GM19395 (cell line): ENCODE measurements at regions not wholly inside any gene's neighbourhood (a gene's known extent, or its start where the extent isn't known, plus 50 kb on each side); places are given as distances from the start of the nearest gene placed in this dataset.

Source experiments
- ATAC-seq: cut with Tn5 transposase; IDR thresholded peaks from one replicate; pipeline ENCODE4 v1.9.1; 2021; ENCODE audit warnings: mild to moderate bottlenecking, moderate library complexity; ENCODE audit not compliant: unreplicated experiment

DNA sequence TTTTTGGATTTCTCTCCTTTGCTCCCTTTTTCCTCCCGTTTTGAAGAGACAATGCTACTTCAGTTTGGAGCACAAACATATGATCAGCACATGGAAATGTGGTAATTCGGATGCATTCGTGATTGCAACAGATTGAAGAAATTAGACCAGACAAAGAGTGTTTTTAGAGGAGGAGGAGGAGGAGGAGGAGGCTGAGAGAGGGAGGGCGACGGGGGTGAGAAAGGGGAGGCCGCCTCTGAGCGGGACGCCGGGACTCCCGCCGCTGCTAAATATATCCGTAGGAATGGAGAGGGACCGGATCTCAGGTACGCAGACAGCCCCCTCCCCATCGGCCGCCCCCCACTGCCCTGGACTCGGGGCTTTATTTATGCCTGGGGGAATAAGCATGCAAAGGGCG lies 179.3 kb downstream of the SEC14L1 start:
- no peak for ATAC-seq

DNA sequence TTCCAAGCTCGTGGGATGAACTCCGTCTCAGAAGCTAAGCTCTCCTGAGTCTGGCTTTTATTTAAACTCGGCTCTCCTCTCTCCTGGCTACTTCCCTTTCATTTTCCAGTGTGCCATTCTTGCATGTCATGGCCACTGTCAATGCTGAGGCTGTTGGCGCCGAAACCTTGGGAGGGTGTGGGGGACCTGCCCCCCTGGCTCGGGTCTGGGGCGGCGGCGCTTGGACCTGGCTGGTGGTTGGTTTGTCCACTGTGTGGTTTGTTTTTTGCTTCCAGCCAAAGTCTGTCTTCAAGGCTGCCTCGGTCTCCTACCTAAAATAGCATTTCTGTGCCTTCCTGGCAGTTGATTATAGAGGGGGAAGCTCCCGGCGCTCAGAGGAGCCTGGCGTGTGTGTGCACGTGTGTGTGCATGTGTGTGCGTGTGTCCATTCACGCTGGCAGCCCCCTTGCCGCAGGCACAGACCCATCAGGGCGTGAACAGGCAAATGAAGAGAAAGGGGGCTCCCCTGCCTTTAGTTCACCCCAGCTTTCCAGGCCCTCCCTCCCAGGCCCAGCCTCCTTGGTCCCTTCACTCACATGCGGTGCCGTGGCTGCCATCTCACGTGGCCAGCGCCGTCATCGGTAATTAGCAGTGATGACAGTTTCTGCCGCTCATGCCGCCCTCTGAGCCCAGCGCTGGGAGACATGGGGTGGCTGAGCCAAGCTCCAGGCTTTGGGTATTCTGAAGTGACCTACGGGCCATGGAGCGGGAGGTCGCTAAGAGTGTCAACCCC lies 179.9 kb downstream of the SEC14L1 start:
- ATAC-seq: no peak

DNA sequence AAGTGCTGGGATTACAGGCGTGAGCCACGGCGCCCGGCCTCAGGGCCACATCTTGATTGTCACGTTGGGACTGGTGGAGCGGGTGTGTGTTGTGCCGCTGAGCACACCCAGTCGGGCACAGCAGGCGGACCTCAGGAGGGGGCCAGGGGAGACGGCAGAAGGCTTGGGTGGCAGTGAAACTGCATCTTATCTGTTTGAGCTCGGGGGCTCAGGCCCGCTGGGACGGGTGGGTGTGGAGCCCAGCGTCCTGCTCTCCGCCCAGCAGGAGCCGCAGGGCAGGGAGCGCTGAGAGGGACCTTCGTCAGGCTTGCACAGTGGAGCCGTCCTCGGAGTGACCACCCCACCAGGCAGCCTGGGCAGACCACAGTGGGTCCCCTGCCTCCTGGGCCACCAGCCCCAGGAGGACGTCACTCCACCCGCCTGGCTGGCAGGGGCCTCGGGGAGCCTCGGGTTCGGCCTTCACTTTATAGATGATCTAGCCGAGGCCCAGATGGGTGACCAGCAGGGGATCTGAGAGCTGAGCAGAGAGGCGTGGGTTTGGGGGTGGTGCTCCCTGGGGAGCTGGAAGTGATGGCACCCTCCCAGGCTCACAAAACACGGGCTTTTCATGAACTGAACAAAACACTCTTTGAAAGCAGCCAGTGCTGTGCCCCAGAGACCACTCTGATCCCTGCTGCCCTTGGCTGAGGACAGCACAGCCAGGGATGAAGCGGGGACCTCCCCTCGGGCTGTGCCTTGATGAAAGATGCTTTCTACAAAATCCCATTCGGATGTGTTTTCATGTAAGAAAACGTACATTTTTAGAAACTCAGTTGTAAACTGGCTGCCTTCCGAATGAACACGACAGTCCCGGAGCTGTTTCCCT lies 181.1 kb downstream of the SEC14L1 start:
- no peak for ATAC-seq

DNA sequence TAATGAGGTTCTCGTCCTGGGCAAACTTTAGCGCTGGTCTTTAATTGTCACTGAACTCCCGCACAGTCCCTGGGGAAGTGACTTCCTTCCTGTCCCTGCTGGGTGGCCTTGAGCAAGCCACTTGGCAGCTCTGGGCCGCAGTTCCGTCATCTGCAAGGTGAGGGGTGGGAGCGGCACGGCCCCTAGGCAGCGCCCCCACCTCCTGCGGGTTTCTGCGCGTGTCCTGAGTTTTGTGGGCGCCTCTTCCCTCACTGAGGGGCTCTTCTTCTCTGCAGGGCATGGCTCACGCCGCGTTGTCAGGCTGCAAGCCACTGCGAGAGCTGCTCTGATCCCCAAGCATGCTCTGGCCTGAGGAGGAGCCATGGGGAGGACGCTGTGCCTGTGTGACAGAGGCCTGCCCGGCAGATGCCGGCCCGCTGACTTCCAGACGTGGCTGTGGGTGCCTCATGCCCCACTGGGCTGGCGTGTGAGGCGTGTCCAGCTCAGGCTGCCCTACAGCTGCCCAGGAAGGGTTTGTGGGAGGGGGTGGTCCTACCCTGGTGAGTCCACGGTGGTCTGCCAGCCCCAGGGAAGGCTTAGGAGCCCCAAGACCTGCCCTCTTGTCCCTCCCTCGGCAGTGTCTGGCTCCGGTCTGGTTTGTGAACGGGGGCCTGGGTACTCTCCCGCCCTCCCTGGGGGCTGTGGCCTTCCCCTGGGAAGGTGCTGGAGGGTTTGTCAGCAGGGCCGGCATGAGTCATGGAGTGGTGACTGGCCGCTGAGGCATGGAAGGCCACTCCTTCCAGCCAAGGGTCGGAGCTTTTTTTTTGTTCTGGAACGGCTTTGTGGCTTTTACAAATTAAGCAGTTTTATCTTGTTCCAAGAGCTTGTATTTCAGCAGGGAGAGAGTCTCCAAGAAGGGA lies 182.0 kb downstream of the SEC14L1 start:
- ATAC-seq: no peak

DNA sequence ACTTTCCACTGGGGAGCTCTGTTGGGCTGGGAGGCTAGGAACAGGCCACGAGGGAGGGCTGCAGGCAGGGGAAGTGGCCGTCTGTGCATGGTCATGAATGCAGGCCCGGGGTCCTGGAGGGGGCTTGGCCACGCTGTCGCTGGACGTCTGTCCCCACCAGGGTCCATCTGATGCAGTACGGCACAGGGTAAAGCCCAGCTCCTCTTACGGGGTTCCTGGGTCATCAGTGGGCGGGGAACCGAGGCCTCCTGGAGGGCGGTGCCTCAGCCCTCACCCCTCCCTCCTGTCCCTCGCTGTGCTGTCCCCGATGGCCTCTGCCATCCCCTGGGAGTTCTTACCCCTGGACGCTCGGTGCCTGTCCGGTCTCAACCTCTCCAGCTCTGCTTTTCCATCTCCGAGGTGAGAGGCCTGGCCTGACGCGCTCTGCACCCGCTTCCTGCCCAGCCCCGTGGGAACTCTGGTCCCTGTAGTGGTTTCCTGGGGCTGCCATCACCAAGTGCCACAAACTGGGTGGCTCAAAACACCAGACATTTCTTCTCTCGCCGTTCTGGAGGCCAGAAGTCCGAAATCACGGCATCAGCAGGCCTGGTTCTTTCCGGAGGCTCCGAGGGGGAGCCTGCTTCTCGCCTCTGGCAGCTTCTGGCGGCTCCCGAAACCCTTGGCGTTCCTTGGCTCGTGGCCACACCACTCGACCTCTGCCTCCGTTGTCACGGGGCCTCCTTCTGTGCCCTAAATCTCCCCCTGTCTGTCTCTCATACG lies 182.8 kb downstream of the SEC14L1 start:
- no peak for ATAC-seq

DNA sequence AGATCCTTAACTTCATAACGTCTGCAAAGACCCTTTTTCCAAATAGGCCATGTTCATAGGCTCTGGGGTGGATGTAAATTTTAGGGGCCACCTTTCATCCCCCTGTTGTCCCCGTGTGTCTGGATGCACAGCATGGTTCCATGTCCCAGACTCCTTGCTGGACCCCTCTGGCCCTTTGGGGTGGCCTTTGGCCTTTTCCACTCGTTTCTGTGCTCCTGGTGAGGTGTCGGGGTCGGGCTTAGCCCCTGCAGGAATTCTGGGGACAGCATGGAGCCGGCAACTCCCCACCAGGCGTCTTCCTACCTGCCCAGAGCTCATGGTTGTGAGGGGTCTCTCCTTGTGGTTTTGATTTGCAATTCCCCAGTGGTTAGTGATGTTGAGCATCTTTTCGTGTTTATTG lies 183.5 kb downstream of the SEC14L1 start:
- ATAC-seq: no peak

DNA sequence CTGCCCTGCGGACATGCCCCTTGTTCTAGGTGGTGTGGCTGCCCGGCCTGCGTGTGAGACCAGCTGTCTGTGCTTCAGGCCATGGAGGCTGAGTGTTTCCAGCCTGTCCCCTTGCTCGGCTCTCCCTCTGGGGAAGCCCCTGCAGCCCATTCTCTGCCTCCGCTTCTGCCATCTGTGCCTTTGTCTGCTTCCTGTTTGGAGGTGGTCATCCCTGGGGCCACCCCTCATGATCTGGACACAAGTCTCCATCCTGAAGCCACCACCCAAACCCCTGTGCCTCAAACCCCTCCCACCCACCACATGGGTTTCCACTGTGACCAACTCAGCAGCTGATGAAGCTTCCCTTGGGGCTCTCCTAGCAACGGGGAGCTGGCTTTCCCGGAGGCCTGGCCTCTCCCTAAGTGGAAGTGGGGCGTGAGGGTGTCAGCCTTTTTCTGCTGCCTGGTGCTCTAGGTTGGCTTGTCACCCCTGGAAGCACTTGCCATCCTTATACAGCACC lies 184.9 kb downstream of the SEC14L1 start:
- ATAC-seq: peak; percentile 16

DNA sequence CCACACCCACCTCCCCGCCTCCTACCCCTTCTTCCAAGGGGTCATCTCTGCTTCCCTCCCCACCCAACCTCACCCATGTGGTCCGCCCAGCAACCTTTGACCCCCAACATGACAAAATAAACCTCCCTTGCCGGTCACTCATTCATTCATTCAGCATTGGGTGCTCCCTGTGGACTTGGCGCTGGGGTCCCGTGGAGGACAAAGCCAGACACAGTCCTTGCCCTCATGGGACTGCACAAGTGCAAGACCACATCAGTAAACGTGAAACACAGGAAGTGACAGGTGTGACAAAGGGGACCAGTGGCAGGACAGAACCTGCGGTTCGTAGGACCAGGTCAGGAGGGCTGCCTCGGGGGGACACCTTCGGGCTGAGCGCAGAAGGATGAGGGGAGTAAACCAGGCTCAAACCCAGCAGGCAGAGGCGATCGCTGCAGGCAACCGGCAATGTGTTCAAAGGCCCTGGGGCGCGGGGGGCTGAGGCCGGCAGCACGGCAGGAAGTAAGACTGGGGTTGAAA lies 185.4 kb downstream of the SEC14L1 start:
- no peak for ATAC-seq

DNA sequence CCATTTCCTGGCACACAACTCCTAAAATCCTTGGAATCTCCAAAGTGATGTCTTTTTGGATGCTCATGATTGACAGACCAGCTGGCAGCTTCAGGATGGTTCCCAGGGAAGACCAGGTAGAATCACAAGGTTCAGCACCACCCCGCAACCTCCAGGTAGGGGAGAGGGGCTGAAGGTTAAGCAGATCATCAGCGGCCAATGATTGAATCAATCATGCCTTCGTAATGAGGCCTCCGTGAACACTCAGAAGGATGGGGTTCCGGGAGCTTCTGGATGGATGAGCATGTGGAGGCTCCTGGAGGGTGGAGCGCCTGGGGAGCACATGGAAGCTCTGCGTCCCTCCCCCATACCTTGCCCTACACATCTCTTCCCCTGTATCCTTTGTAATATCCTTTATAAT lies 185.9 kb downstream of the SEC14L1 start:
- ATAC-seq: no peak

DNA sequence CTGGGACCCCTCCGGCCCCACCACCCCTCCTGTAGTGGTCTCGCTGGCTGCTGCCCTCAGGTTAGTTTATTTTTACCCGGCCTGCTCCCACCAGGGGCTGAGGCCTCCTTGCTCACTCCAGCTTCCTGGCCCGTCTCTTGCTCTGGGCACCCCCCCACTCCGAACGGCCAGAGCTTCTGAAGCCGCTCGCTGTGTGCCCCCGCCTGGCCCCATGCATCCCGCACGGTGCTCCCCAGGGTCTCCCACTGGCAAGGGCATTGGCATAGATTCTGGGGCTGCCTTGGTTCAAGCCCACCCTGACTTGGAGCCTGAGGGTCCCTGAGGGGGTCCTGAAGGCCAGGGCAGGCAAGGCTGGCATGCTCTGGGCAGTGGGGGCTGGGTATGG lies 186.4 kb downstream of the SEC14L1 start:
- no peak for ATAC-seq

DNA sequence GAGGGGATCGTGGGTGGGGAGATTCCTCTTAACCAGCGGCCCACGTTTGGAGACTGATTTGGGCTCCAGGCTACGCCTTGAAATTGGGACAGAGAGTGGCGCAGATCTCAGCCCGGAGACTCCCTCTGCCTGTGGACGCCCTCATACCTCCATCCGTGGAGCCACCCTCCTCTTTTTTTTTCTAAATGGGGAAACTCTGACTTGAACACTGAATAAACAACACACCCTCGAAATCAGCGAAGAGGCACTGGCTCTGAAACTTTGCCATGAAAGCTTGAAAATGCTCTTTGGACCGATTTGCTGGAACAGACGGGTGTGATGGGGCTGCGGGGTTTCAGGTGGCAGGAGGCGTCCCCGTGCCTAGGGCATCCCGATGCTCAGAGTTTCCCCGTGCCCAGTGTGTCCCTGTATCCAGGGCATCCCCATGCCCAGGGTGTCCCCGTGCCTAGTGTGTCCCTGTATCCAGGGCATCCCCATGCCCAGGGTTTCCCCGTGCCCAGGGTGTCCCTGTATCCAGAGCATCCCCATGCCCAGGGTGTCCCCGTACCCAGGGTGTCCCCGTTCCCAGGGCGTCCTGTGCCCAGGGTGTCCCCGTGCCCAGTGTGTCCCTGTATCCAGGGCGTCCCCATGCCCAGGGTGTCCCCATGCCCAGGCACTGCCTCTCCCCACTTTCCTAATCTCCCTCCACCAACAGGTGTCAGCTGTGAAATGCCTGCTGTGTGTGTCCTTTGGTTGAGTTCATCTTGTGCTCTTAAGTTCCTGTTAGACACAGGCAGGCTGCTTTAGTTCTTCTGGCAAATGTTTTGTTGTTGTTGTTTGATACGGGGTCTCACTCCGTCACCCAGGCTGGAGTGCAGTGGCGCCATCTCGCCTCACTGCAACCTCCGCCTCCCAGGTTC lies 187.0 kb downstream of the SEC14L1 start:
- no peak for ATAC-seq

DNA sequence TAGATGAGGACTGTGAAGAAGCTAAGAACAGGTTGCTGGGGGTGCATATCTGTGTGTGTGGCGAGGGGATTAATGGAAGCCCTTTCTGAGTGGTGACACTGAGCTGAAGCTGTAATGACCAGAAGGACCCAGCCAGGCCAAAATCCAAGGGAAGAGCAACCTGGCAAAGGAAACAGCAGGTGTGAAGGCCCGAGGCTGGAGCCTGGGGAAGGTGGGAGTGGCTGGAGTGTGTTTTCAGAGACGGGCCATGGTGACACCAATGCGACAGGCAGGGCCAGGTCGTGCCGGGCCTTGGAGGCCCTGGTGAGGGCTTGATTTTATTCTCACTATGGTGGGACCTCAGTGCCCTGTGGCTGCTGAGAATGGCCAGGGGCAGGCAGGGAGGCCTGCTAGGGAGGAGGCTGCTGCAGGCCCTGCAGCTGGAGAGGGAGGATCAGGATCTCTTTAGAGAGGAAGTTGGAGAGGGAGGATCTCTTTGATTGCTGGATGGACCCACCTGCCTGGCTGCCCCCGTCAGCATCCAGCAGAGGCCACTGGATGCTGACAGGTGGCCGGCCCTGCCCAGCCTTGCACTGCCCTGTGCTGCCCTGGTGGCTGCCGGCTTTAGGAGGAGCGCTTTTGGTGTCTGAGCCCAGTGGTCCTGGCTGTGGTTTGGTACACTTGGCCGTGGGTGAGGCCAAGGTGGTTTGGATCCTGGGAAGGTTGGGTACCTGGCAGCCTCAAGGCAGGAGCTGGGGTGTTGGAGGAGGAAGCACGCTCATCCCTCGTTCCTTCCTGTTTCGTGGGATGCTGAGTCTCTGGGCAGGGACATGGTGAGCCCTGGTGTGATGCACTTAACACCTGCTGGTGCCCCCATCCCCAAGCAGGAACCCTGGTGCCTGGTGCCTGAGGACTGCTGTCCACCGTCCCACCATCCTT lies 188.3 kb downstream of the SEC14L1 start:
- ATAC-seq: no peak

DNA sequence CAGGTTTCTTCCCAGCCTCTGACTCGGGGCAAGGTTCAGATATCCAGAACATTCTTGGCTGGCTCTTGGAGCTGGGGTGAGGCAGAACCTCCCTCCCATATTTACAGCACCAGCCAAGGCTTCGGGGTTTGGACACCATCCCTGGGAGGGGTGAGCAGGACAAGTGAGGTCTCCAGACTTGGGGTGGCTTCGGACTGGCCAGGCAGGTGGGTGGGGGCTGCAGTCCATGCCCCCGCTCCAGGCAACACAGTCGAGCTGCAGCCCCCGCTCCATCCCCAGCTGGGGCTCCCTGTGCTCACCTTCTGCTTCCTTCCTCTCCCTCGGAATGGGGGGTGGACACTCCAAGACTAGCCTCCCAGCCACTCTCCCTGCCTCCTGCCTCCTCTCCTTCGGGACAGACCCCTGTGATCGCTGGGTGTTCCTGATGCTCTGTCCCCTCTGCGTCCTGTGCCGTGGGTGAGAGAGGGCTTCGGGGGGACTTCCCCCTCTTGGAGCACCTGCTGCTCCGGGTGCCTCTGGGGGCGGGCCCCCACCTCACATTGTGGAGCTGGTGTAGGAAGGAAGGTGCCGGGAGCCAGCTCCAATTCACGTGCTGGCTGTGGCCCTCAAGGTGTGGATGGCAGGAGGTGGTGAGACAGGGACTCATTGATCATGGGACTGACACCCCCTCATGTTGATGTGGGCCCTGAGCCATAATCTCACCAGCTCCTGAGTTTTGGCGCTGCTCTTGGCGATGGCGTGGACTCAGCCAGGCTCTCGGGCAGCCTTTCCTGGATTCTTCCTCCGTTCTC lies 189.2 kb downstream of the SEC14L1 start:
- ATAC-seq: no peak

DNA sequence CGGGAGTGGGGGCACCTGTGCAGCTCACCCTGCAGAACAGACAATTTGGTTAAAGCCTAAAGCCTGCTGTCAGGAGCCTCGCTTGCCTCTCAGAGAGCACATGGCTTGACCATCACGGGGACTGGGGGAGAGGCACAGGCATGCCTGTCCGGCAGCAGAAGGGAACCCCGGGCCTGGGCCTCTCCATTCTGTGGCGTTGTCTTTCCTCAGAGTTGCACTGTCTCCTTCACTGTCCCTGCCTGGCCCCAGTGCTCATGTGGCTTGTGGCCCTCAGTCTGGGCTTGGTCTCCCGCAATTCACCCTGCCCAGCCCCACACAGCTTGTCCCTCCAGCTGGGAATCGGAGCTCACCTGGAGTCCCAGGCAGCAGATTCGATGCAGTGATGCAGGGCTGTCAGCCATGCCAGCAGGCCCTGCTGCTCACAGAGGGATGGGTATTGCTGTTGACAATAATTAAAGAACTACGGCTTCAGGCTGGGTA lies 189.9 kb downstream of the SEC14L1 start:
- no peak for ATAC-seq

DNA sequence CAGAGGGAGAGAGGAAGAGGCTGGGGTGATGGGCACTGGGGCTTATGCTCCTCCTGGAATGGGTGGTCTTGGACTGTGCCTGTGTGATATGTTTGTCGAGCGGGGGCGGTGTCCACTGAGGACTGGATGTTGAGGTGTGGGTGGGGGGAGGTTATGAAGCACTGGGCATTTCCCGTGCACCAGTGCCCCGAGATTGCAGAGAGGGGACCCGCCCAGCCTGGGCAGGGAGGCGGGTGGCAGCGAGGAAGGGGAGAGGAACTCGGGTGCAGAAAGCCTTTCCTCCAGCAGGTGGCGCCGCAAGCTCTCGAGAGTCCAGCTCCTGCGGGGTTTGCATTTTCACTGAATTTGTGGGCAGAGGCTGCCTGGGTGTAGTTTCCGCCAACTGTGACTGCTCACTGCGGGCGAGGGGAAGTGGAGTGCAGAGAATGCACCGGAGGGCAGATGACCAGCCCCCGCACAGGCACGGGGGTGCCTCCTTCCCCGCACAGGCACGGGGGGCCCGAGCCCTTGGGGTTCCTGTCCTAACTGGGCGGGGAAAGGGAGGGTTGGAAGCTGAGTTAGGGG lies 190.6 kb downstream of the SEC14L1 start:
- ATAC-seq: no peak

DNA sequence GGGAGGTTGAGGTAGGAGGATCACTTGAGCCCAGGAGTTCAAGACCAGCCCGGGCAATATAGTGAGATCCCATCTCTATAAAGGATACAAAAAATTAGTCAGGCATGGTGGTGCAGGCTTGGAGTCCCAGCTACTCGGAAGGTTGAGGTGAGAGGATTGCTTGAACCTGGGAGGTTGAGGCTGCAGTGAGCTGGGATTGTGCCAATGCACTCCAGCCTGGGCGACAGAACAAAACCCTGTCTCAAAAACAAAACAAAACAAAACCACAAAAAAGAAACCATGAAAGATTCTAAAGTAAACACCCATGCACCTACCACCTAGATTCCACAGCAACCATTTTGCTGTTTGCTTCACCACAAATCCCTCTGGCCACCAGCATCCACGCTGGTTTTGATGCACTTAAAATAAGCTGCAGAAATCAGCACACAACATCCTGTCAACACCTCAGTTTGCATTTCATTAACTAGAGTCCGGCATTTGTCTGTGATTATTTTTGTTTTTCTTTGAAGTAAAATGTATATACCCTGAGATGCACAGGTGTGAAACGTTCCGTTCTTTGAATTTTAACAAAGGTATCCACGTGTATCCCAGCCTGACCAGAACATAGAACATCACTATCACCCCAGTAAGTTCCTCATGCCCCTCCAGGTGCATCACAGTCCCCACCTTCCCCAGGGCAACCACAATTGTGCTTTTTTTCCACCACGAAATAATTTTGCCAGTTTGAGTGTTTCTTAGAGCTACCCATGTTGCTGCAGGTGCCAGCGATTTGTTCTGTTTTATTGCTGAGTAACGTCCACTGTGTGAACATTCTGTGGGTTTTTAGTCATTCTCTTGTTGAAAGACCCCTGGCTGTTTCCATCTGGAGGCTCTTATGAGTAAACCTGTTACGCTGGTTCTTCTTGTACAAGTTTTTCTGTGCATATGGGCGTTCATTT lies 191.5 kb downstream of the SEC14L1 start:
- no peak for ATAC-seq
